ENCODE measurements at regions not wholly inside any gene's neighbourhood (a gene's known extent, or its start where the extent isn't known, plus 50 kb on each side); places are given as distances from the start of the nearest gene placed in this dataset.

- no peak for TF ChIP-seq CTCF (IDR thresholded peaks at IDR 0.05; ENCODE audit: extremely low read depth, missing control alignments)
- no peak for DNase-seq (ENCODE audit: low spot score)
These were observed 460.0 kb downstream of the NTRK2 start for GRCh38 chr9:85129514-85129913.

- DNase-seq (ENCODE audit: low spot score): no peak
- no peak for TF ChIP-seq CTCF (IDR thresholded peaks at IDR 0.05; ENCODE audit: extremely low read depth, missing control alignments)
These were observed 449.6 kb downstream of the NTRK2 start for GRCh38 chr9:85118990-85119755.

GRCh38 chr9:85117831-85118230, 448.3 kb downstream of the NTRK2 start:
- DNase-seq (ENCODE audit: low spot score): no peak
- TF ChIP-seq CTCF (IDR thresholded peaks at IDR 0.05; ENCODE audit: extremely low read depth, missing control alignments): no peak

- DNase-seq (ENCODE audit: low spot score): no peak
- no peak for TF ChIP-seq CTCF (IDR thresholded peaks at IDR 0.05; ENCODE audit: extremely low read depth, missing control alignments)
These were observed 445.9 kb downstream of the NTRK2 start for GRCh38 chr9:85115473-85115872.

GRCh38 chr9:85114799-85115198, 445.3 kb downstream of the NTRK2 start:
- DNase-seq (ENCODE audit: low spot score): peak; percentile 19
- no peak for TF ChIP-seq CTCF (IDR thresholded peaks at IDR 0.05; ENCODE audit: extremely low read depth, missing control alignments)

GRCh38 chr9:85112933-85113418, 443.4 kb downstream of the NTRK2 start:
- no peak for TF ChIP-seq CTCF (IDR thresholded peaks at IDR 0.05; ENCODE audit: extremely low read depth, missing control alignments)
- no peak for DNase-seq (ENCODE audit: low spot score)

- TF ChIP-seq CTCF (IDR thresholded peaks at IDR 0.05; ENCODE audit: extremely low read depth, missing control alignments): no peak
- no peak for DNase-seq (ENCODE audit: low spot score)
These were observed 442.9 kb downstream of the NTRK2 start for GRCh38 chr9:85112391-85112790.
